NCI-H69 (cell line): ENCODE measurements at regions not wholly inside any gene's neighbourhood (a gene's known extent, or its start where the extent isn't known, plus 50 kb on each side); places are given as distances from the start of the nearest gene placed in this dataset.
"Not testable (repeated sequence)": the region's sequence is repeated elsewhere in the genome, so short reads cannot be mapped to it uniquely, and the experiment has no call there.

Source experiments
- DNase-seq: peaks from one replicate; lab custom pipeline; 2025; lab: John Stamatoyannopoulos, UW

DNA sequence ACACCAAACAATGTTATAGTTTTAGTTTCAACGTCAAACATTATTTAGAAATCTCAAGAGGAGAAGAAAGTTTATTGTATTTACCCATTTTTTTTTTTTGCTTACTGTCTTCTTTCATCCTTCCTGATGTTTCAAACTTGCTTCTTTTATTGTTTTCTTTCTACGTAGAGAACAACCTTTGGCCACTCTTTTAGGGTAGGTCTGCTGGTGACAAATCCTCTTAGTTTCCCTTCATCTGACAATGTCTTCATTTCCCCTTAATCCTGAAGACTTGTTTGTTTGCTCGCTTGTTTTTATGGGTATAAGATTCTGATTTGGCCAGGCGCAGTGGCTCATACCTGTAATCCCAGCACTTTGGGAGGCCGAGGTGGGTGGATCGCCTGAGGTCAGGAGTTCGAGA lies 89.1 kb downstream of the RHOU start:
- no peak for DNase-seq

- DNase-seq = no peak
Observed at GRCh38 chr1:228825041-228825440, 89.8 kb downstream of the RHOU start.

DNA sequence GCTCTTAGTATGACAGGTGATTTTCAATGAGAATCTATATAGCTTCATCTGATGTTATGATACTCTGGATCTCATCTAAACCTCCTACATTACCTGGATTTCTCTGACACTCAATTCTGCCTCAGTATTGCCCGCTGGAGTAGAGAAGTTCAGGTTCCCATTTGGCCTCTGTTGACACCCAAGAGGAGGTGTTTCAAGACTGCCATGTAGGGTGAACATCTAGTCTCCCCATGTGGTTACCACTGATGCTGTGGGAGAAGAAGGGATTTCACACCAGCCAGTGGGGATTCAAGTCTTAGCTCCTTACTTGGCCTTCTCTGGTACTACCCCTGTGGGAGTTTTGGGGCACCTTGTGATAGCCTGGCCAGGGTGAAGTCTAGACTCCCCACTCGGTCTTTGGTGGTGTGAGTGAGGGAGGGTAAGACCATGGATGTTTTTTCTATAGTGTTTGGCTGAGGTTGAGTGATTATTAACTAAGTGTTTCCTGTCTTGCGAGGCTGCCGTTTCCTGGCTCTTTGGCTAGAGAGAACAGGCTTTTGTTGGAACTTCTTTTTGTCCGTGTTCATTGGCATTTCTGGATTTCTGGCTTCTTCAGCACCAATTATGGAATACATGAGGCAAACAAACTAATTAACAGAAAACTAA lies 90.7 kb downstream of the RHOU start:
- no peak for DNase-seq

DNA sequence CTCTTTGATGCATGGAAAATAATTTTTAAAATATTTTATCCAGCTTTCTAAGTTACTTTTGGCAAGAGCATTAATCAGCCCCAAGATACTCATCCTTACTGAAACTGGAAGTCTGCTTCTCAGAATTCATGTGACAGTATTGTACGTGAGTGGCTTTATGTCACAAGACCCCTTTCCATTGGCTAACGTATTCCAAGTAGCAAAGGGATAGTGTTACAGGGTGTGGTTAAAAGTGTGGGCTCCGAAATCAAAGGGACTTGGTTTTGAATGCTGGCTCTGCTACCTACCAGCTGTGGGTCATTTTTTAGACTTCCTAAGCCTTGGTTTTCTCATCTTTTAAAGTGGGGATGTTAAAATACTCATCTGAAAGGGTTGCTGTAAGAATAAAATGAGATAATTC lies 91.7 kb downstream of the RHOU start:
- DNase-seq = peak; percentile 15

DNA sequence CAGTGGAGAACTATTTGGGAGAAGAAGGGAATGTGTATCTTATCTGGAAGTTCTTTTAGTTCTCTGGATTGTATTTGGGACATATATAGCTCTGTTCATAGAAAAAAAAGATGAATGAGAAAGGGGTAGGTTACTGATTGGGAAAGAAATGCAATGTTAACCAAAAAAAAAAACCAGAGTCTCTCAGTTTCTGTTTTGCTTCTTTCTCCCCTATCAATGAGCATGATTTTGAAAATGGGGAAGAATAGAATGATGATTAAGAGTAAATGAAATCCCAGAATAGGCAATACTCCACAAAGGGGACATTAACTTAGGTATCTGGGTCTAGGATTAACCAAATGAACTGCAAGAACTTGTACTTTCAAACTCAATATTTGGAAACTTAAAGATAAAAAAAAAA lies 92.9 kb downstream of the RHOU start:
- DNase-seq = no peak

DNA sequence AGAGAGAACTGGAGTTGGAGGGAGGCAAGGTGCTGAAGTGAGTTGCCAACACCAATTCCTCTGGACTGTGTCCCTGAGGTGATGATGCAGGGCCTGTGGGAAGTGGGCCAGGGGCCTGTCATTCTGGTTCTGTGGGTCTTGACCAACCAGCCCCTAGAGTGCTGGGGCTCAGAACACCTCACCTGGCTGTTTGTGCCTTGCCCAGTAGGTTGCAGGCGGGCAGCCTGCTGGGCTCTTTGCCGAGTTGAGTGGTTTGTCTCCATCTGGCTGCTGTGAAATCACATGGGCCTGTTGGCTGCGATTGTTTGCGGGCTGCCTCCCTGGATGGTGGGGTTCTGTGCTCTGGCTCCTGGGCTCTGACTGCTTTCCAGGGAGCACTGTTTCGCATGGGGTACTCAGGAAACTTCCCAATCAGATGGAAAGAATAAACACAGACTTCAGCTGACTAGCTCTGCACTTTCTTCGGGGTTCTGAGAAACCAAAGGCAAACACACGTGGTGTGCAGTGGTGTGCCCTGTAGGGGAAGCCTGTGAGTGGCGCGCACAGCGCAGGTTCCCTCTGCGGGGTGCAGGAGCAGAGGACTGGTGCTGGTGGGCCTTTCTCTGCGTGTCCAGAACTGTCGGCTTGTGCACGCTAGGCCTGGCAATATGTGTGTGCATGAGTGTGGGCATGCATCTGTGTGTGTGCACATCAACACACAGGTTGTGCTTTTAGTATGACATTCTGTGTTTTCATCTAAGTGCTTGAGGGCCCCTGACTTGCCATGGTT lies 95.1 kb downstream of the RHOU start:
- DNase-seq = peak; percentile 48

DNA sequence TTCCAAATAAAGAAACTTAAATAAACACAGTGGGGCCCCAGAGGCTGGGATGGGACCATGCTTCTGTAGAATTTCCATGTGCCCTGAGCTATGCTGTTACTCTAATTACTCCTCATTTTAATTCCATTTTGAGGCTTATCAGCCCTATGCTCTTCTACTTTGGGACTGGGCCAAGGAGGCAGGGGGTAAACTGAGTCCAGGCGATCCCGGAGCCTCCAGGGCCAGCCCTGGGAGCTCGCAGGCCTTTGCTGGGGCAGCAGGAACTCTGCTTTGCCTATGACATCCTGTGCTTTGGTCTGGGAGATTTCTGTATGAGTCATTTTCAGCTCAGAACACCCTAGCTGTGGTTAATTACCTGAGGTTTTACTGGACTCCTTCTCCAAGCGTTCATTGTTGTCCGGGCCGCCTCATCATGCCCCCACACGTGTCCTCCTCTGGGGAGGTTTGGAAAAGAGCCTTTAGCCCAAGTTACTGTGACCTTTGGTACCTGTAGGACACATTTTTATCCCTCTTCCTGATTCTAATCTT lies 95.7 kb downstream of the RHOU start:
- no peak for DNase-seq

GRCh38 chr1:228833911-228834688 lies 98.8 kb downstream of the RHOU start:
- peak; percentile 30 for DNase-seq

DNA sequence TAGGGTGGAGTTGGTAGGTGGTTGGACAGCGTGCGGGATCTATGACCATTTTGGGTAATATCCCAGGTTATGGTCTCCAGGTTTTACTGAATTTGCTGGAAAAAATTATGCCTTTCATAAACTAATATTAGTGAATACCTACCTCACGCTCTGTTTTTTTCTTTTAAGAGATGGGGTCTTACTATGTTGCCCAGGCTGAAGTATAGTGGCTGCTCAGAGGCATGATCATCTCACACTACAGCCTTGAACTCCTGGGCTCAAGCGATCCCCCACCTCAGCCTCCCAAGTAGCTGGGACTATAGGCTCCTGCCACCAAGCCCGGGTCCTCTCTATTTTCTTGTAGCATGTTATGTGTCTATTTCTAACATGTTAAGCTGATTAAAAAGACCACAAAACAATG lies 100.2 kb downstream of the RHOU start:
- DNase-seq = no peak

DNA sequence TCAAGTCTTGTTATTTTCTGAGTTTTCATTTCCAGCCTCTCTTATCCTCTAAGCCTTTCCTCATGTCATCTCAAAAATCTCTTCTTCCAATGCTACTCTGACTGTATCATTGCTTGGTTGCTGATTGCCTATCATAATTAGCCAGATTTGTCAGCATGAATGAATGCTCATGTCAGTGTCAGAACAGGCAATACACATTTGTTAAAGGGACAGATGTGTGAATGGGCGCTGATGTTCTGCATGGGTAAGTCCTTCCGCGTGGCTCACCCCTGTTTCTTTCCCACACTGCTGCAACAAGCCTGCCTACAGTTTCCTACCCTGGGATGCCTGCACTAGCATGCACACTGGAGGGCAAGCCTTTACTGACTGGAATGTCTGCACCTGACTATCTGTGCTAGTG lies 100.6 kb downstream of the RHOU start:
- DNase-seq = no peak

- DNase-seq = no peak
Observed at GRCh38 chr1:228836427-228836826, 101.1 kb downstream of the RHOU start.

DNA sequence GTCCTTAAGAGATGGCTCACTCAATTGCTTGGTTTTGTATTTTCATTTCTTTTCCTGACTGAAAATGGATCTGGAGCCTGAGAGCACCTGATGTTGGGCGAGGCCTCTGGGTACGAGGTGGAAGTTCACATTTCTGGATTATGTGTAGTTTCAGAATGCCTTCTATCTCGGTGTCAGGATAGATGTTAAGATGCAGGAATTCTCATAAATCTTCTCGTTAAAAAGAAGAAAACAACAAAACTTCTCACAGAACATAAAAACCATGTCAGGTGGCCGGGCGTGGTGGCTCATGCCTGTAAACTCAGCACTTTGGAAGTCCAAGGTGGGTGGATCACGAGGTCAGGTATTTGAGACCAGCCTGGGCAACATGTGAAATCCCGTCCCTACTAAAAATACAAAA lies 101.8 kb downstream of the RHOU start:
- no peak for DNase-seq

- peak; percentile 40 for DNase-seq
Observed at GRCh38 chr1:228837817-228838716, 102.8 kb downstream of the RHOU start.

DNA sequence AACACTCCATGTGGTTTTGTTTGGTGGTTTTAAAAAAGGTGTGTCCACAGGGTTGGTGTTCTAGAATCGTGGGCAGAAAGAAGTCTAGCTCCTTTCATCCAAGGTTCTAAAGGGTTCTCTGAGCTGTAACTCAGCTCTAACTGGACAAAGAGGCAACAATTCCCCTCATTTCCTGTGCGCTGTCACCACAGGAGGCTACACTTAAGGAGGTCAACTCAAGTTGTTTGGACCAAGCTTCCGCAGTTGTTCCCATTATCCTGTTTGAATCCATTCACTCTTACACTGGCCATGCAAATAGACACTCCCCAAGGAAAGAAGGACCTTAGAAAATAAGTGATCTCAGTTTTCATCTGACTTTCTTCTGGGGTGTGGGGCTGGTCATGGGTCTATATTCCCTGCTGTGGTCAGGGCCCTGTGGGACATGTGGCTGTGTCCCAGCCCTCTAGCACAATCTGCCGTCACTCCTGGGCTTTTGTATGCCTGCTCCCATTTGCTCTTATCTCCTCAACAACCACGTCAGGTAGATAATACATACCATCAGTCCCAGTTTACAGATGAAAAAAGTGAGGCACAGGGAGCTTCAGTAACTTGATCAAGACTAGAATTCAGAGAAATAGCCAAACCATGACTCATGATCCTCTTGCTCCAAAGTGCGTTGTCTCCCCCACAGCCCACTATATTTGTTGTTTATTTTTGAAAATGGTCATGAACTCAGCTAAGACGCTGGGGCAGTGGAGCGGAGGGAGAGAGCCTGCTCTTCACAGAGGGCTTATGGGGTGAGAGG lies 103.6 kb downstream of the RHOU start:
- no peak for DNase-seq

DNA sequence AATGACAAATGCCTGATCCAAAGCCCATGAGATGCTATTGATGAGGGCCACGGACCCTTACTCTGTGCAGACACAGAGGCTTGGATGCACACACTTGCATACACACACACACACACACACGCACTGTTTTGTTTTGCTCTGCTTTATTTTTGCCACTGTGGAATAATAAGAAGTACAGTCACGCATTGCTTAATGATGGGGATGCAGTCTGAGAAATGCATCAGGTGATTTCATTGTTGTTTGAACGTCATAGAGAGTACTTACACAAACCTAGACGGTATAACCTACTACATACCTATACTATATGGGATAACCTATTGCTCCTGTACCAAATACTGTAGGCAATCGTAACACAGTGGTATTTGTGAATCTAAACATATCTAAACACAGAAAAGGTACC lies 104.4 kb downstream of the RHOU start:
- DNase-seq = no peak

GRCh38 chr1:228841632-228842031 lies 106.4 kb downstream of the RHOU start:
- DNase-seq = peak; percentile 41

DNA sequence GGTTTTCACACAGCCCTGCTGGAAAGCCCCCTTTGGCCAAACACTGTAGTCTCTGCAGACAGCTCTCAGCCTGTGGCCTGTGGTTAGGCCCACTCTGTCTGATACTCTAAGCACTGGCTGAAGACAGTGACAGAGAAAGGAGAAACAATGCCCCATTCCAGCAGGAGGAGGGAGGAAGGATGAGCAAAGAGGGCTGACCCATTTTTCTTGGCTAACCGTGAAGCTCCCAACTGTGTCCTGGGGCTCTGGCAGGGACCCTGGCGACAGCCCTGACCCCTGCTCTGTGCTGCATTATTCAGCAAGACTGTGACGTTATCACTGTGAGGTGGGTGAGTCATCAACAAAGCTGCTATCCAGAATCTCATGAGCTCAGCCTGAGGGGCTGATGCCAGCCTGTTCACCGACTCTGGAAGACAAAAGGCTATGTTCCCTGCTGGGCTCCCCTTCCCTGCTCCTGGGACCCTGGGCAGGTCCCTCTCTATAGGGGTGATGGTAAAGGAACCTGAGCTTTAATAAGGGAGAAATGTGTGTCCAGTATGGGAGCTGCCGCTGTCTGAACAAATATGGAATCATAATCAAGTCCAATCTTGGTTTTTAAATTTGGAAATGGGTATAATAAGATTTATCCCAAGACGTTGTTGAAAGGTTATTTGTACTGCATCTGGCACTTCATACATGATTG lies 107.0 kb downstream of the RHOU start:
- peak; percentile 63 for DNase-seq

- DNase-seq = no peak
Observed at GRCh38 chr1:228845101-228845500, 109.8 kb downstream of the RHOU start.

DNA sequence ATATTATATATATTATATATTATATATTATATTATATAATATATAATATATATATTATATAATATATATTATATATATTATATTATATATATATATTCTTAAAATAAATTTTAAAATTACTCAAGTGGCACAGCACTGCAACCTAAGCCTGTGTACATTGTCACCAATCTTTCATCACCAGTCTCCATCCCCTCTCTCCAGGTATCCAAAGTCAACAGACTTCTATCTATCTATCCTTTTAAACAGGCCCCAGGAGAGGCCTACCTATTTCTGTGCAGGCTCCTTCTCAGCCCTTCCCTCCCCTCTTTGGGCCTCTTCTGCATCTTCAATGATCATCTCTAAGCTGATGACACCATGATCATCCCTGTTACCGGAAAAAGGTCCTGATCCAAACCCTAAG lies 111.7 kb downstream of the RHOU start:
- no peak for DNase-seq

DNA sequence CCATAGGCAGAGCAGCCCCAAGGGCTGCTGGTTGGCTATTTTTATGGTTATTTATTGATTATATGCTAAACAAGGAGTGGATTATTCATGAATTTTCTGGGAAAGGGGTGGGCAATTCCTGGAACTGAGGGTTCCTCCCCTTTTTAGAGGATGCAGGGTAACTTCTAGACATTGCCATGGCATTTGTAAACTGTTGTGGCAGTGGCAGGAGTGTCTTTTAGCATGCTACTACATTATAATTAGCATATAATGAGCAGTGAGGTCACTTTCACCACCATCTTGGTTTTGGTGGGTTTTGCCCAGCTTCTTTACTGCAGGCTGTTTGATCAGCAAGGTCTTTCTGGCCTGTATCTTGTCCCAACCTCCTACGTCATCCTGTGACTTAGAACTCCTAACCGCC lies 112.2 kb downstream of the RHOU start:
- DNase-seq = not testable (repeated sequence)
